Activated naive CD8-positive, alpha-beta T cell treated with anti-CD3 and anti-CD28 coated beads for 36 hours (primary cell): ENCODE measurements at regions not wholly inside any gene's neighbourhood (a gene's known extent, or its start where the extent isn't known, plus 50 kb on each side); places are given as distances from the start of the nearest gene placed in this dataset.
"Not testable (repeated sequence)": the region's sequence is repeated elsewhere in the genome, so short reads cannot be mapped to it uniquely, and the experiment has no call there.

ENCODE experiments used
- DNase-seq: peaks from one replicate; pipeline ENCODE4 v3.0.0; 2021
- H3K27ac Mint-ChIP-seq: one replicate; pipeline ENCODE4 v1.8.0; 2022; ENCODE audit warnings: mild to moderate bottlenecking, moderate library complexity, mixed read lengths
- H3K27me3 Mint-ChIP-seq: one replicate; pipeline ENCODE4 v1.8.0; 2022; ENCODE audit warnings: mild to moderate bottlenecking, mixed read lengths
- H3K36me3 Mint-ChIP-seq: one replicate; pipeline ENCODE4 v1.8.0; 2021; ENCODE audit warnings: mild to moderate bottlenecking, mixed read lengths
- H3K4me1 Mint-ChIP-seq: one replicate; pipeline ENCODE4 v1.8.0; 2021; ENCODE audit warnings: mixed read lengths
- H3K4me3 Mint-ChIP-seq: one replicate; pipeline ENCODE4 v1.8.0; 2022; ENCODE audit warnings: mild to moderate bottlenecking, moderate library complexity, mixed read lengths
- H3K9me3 Mint-ChIP-seq: one replicate; pipeline ENCODE4 v1.8.0; 2022; ENCODE audit warnings: mixed read lengths

GRCh38 chr11:130566360-130566759 is 117.9 kb downstream of the ADAMTS15 start:
- not testable (repeated sequence) for H3K4me1 Mint-ChIP-seq, DNase-seq, H3K4me3 Mint-ChIP-seq, H3K27me3 Mint-ChIP-seq, H3K27ac Mint-ChIP-seq, H3K9me3 Mint-ChIP-seq, H3K36me3 Mint-ChIP-seq

- Mint-ChIP-seq H3K4me1 (no peaks in the 10 kb centered on the region), H3K9me3 (no peaks in the 10 kb centered on the region), H3K4me3 (no peak overlapping the region), H3K27ac (no peak overlapping the region), H3K36me3 (no peaks in the 10 kb centered on the region), H3K27me3 (no peaks in the 10 kb centered on the region)
- no peak for DNase-seq
These were observed 123.1 kb downstream of the ADAMTS15 start for GRCh38 chr11:130571519-130571918.

GRCh38 chr11:130571947-130572584 is 123.6 kb downstream of the ADAMTS15 start:
- no peaks in the 10 kb centered on the region for H3K4me1 Mint-ChIP-seq
- H3K4me3 Mint-ChIP-seq: no peak overlapping the region
- no peak overlapping the region for H3K27ac Mint-ChIP-seq
- no peak for DNase-seq
- no peaks in the 10 kb centered on the region for H3K36me3 Mint-ChIP-seq
- no peaks in the 10 kb centered on the region for H3K27me3 Mint-ChIP-seq
- H3K9me3 Mint-ChIP-seq: no peaks in the 10 kb centered on the region

GRCh38 chr11:130573767-130574166 is 125.3 kb downstream of the ADAMTS15 start:
- H3K9me3 Mint-ChIP-seq: no peaks in the 10 kb centered on the region
- H3K27ac Mint-ChIP-seq: no peak overlapping the region
- H3K4me3 Mint-ChIP-seq: no peak overlapping the region
- H3K27me3 Mint-ChIP-seq: no peaks in the 10 kb centered on the region
- no peak for DNase-seq
- H3K36me3 Mint-ChIP-seq: no peaks in the 10 kb centered on the region
- no peaks in the 10 kb centered on the region for H3K4me1 Mint-ChIP-seq

GRCh38 chr11:130574740-130575139 is 126.3 kb downstream of the ADAMTS15 start:
- Mint-ChIP-seq H3K27ac (no peak overlapping the region), H3K36me3 (no peaks in the 10 kb centered on the region), H3K9me3 (no peaks in the 10 kb centered on the region), H3K4me1 (no peaks in the 10 kb centered on the region), H3K27me3 (no peaks in the 10 kb centered on the region), H3K4me3 (no peak overlapping the region)
- no peak for DNase-seq

- DNase-seq: no peak
These were observed 127.7 kb downstream of the ADAMTS15 start for GRCh38 chr11:130576146-130576545.

GRCh38 chr11:130578738-130579368 is 130.4 kb downstream of the ADAMTS15 start:
- no peak overlapping the region for H3K27ac Mint-ChIP-seq

More at GRCh38 chr11:130576146-130576545, 127.7 kb downstream of the ADAMTS15 start:
- H3K9me3 Mint-ChIP-seq: no peaks in the 10 kb centered on the region
- no peaks in the 10 kb centered on the region for H3K4me1 Mint-ChIP-seq
- H3K27me3 Mint-ChIP-seq: no peaks in the 10 kb centered on the region
- H3K4me3 Mint-ChIP-seq: no peak overlapping the region
- H3K36me3 Mint-ChIP-seq: no peaks in the 10 kb centered on the region
- H3K27ac Mint-ChIP-seq: no peak overlapping the region

GRCh38 chr11:130580372-130580771 is 131.9 kb downstream of the ADAMTS15 start:
- DNase-seq: no peak
- H3K27me3 Mint-ChIP-seq: no peaks in the 10 kb centered on the region
- no peak overlapping the region for H3K27ac Mint-ChIP-seq
- H3K36me3 Mint-ChIP-seq: no peaks in the 10 kb centered on the region
- H3K9me3 Mint-ChIP-seq: no peaks in the 10 kb centered on the region
- no peak overlapping the region for H3K4me3 Mint-ChIP-seq
- no peaks in the 10 kb centered on the region for H3K4me1 Mint-ChIP-seq

More at GRCh38 chr11:130578738-130579368, 130.4 kb downstream of the ADAMTS15 start:
- Mint-ChIP-seq H3K4me3 (no peak overlapping the region), H3K4me1 (no peaks in the 10 kb centered on the region), H3K27me3 (no peaks in the 10 kb centered on the region), H3K9me3 (no peaks in the 10 kb centered on the region), H3K36me3 (no peaks in the 10 kb centered on the region)
- DNase-seq: no peak

GRCh38 chr11:130580891-130581492 is 132.5 kb downstream of the ADAMTS15 start:
- Mint-ChIP-seq H3K4me1 (no peaks in the 10 kb centered on the region), H3K4me3 (no peak overlapping the region), H3K9me3 (no peaks in the 10 kb centered on the region), H3K27me3 (no peaks in the 10 kb centered on the region), H3K27ac (no peak overlapping the region), H3K36me3 (no peaks in the 10 kb centered on the region)
- no peak for DNase-seq

- H3K4me1 Mint-ChIP-seq: no peaks in the 10 kb centered on the region
- no peak overlapping the region for H3K4me3 Mint-ChIP-seq
- no peaks in the 10 kb centered on the region for H3K27me3 Mint-ChIP-seq
- H3K9me3 Mint-ChIP-seq: no peaks in the 10 kb centered on the region
- no peak overlapping the region for H3K27ac Mint-ChIP-seq
- H3K36me3 Mint-ChIP-seq: no peaks in the 10 kb centered on the region
- DNase-seq: no peak
These were observed 133.2 kb downstream of the ADAMTS15 start for GRCh38 chr11:130581646-130582045.

- H3K27ac Mint-ChIP-seq: no peak overlapping the region
- H3K4me3 Mint-ChIP-seq: no peak overlapping the region
- H3K4me1 Mint-ChIP-seq: no peaks in the 10 kb centered on the region
These were observed 133.7 kb downstream of the ADAMTS15 start for GRCh38 chr11:130582176-130582575.

GRCh38 chr11:130582981-130583380 is 134.5 kb downstream of the ADAMTS15 start:
- Mint-ChIP-seq H3K36me3 (no peaks in the 10 kb centered on the region), H3K27ac (no peak overlapping the region), H3K9me3 (no peaks in the 10 kb centered on the region), H3K4me3 (no peak overlapping the region), H3K4me1 (no peaks in the 10 kb centered on the region), H3K27me3 (no peaks in the 10 kb centered on the region)
- no peak for DNase-seq

More at GRCh38 chr11:130582176-130582575, 133.7 kb downstream of the ADAMTS15 start:
- Mint-ChIP-seq H3K27me3 (no peaks in the 10 kb centered on the region), H3K9me3 (no peaks in the 10 kb centered on the region), H3K36me3 (no peaks in the 10 kb centered on the region)
- DNase-seq: no peak

- Mint-ChIP-seq H3K9me3 (no peaks in the 10 kb centered on the region), H3K27me3 (no peaks in the 10 kb centered on the region), H3K36me3 (no peaks in the 10 kb centered on the region), H3K4me1 (no peaks in the 10 kb centered on the region), H3K27ac (no peak overlapping the region), H3K4me3 (no peak overlapping the region)
- no peak for DNase-seq
These were observed 135.4 kb downstream of the ADAMTS15 start for GRCh38 chr11:130583801-130584211.

GRCh38 chr11:130585545-130585944 is 137.1 kb downstream of the ADAMTS15 start:
- no peak overlapping the region for H3K4me3 Mint-ChIP-seq

GRCh38 chr11:130587658-130588057 is 139.2 kb downstream of the ADAMTS15 start:
- H3K4me3 Mint-ChIP-seq: no peak overlapping the region
- no peak overlapping the region for H3K27ac Mint-ChIP-seq
- no peaks in the 10 kb centered on the region for H3K4me1 Mint-ChIP-seq
- no peaks in the 10 kb centered on the region for H3K9me3 Mint-ChIP-seq
- H3K36me3 Mint-ChIP-seq: no peaks in the 10 kb centered on the region
- no peak for DNase-seq
- H3K27me3 Mint-ChIP-seq: no peaks in the 10 kb centered on the region

More at GRCh38 chr11:130585545-130585944, 137.1 kb downstream of the ADAMTS15 start:
- Mint-ChIP-seq H3K9me3 (no peaks in the 10 kb centered on the region), H3K4me1 (no peaks in the 10 kb centered on the region), H3K27ac (no peak overlapping the region), H3K36me3 (no peaks in the 10 kb centered on the region), H3K27me3 (no peaks in the 10 kb centered on the region)
- no peak for DNase-seq

- no peaks in the 10 kb centered on the region for H3K4me1 Mint-ChIP-seq
- DNase-seq: no peak
- no peaks in the 10 kb centered on the region for H3K36me3 Mint-ChIP-seq
- no peaks in the 10 kb centered on the region for H3K27me3 Mint-ChIP-seq
- no peak overlapping the region for H3K27ac Mint-ChIP-seq
- no peaks in the 10 kb centered on the region for H3K9me3 Mint-ChIP-seq
- no peak overlapping the region for H3K4me3 Mint-ChIP-seq
These were observed 140.0 kb downstream of the ADAMTS15 start for GRCh38 chr11:130588471-130588870.
